Epithelial cell of prostate (primary cell): ENCODE measurements at regions not wholly inside any gene's neighbourhood (a gene's known extent, or its start where the extent isn't known, plus 50 kb on each side); places are given as distances from the start of the nearest gene placed in this dataset.

Experiments
- DNase-seq: peaks from one replicate; pipeline ENCODE4 v3.0.0-alpha.2; 2011; ENCODE audit warnings: low read depth, low spot score
- H3K27ac ChIP-seq: fragments of 450-650 bp; 2 replicates; pipeline ENCODE4 v1.5.1; 2017; ENCODE audit warnings: mild to moderate bottlenecking

DNA sequence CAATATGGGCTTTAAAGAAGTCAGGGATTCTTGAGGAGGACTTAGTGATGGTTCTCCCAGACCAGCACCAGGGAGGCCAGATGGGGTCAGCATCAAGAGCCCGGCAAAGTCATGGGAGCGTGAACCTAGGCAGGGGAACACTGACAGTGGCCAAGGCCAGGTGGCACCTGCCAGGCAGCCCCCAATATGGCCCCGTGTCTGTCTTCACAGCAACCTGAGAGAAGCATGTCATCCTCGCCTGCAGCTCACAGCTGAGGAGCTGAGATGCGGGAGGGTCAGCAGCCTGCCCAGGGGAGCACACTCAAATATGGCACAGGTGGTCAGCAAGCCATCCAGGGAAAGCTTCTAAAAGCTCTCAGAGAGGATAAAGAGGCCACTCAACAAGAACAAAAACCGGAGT, 105.7 kb upstream of the GPC1 start:
- H3K27ac ChIP-seq, result no peak overlapping the region
- DNase-seq, result no peak

DNA sequence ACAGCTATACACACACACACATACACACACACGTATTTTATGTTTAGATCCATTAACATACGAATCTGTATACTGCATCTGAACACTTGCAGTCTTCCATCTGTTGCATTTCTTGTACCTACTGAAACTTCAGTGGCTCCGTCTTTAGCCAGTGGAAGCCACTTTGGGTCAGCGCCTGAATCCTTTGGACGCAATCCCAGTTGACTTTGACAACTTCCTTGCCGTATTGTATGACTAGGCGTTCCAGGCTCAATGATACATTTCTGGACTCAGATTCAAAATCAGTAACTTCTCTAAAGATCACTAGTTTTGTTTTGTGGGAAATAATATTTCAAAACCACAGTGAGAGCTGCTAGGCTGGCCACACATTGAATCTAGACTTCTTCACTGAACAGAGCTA, 101.5 kb upstream of the GPC1 start:
- no peak overlapping the region for H3K27ac ChIP-seq
- DNase-seq, result no peak

DNA sequence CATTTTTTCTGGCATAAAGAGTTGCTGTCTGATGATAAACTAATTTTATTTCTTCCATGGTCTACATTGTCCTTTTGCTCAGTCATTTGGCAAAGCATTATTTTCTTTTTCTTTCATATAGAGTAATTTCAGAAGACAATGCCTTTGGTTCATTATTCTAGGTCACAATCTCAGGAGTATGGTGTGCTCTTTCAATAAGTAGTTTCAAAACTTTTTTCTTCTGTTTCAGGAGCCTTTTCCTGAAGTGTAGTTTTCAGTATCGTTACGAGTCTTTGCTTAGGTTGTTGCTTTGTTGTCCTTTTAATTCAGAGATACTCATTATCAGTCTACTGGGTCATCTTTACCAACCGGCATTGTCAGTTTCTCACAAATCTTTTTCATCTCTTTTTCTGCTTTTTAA, 100.4 kb upstream of the GPC1 start:
- DNase-seq, result no peak
- H3K27ac ChIP-seq, result no peak overlapping the region

DNA sequence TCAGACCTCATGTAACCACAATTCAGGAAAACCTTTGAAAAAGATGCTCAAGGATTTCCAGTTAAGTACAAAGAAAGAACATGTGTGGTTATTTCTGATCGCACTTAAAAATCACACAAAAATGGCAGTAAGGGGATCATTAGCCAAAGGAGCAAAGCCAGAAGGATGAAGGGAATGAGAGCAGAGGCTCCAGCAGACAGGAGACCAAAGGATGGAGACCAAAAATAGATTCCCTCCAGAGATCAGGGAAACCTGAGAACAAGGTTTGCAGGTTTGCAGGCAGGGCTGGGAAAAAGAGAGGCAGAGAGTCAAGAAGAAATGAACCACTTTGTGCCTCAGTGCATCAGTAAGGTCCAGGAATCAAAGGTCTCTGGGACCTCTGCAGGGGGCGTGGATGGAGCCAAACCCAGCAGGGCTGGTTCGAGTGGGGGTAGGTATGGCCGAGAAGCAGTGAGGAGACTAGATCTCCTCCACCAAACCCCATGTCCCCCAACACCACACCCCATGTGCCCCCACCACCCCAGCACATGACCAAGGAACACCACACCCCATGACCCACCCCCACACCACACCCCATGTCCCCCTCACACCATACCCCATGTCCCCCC, 98.5 kb upstream of the GPC1 start:
- DNase-seq, result no peak
- H3K27ac ChIP-seq, result no peak overlapping the region

DNA sequence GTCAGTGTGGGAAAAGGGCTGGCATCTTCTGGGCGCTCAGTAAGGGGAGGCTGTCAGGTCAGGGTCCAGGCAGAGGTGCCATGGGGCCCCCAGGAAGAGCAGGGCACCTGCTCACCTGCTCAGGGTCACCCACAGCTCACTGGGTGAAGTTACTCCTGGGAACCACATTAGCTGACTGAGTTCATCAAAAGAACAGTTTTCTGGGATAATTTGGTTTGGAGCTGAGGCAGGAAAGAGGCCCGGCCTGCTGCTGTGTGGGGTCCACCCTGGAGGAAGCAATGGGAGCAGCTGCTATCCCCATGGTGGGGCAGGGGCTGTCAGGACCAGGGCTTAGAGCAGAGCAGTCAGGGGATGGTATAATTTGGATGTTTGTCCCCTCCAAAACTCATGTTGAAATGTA, 97.2 kb upstream of the GPC1 start:
- H3K27ac ChIP-seq, result no peak overlapping the region
- DNase-seq, result no peak

DNA sequence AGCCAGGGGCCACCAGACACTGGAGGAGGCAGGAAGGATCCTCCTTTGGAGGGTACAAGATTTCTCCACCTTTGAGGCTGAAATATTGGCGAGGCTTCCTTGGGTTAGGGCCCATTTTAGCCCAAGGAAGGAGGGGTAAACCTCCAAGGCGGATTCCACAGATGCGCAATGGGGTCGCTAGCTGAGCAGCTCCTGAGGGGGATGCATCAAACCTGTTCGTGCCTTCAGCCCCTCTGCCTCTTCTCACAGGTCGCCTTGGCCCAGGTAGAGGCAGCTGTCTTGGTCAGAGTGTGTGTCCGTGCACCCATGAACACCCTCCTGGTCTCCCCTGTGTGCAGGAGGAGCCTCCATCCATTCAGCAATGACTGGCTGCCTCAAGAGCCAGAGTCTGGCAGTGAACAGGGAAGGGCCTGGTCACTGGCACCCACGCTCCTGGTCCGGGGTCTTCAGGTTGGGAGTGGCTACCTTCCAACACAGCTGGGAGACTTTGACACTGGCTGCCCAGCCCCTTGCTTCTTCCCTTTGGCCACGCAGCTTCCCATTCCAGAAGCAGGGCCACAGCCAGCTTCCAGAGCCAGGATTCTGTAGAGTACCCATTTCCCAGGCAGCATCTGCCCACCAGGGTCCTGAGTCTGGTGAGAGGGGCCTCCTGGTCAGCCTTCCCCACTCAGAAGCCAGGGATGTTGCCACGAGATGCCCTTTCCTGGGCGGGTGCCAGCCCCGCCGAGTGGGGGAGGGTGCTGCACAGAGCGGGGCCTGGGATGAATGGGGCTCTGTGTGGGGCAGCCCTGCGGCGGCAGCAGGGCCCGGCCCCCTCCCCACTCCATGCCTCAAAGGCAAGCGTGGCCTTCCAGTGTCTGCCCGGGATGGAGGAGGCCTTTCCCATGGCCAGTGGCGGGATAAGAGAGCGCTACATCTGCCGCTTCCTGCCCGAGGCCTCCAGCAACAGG, 95.8 kb upstream of the GPC1 start:
- DNase-seq, result no peak
- no peak overlapping the region for H3K27ac ChIP-seq

DNA sequence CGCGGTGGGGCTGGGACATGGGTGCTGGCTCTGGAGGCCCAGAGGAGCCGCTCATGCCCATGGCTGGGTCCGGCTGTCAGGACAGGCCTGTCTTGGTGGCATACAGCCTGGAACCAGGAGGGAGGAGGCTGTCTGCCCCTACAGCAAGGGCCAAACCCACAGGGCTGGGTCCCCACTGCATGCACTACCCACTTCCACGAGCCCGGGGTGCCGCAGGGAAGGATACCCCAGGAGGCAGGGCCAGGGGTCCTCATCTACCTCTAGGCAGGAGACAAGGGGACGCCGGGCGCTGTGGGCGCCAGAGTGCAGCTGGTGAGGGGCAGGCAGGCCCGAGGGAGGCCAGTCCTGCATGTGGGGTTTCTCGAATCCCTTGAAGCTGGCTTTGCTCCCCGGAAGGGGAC, 95.1 kb upstream of the GPC1 start:
- no peak overlapping the region for H3K27ac ChIP-seq
- no peak for DNase-seq

DNA sequence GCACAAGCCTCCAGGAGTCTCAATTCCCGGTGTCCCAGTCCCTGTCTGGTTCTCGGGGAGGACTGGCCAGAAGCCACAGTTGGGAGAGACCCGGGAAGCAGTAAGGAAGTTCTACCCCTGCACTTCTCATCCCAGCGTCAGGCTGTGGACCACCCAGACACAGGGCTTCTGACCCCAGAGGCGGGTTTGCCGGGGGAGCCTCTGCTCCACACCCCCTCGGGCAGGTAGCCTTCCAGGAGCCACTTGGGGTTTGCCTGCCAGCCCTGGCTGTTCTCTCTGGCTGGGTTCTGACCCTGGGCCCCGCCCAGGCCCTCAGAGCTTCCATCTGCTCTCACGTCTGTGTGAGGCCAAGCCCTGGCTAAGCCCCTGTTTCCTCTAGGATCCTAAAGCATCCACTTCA, 94.4 kb upstream of the GPC1 start:
- no peak overlapping the region for H3K27ac ChIP-seq
- DNase-seq, result no peak

DNA sequence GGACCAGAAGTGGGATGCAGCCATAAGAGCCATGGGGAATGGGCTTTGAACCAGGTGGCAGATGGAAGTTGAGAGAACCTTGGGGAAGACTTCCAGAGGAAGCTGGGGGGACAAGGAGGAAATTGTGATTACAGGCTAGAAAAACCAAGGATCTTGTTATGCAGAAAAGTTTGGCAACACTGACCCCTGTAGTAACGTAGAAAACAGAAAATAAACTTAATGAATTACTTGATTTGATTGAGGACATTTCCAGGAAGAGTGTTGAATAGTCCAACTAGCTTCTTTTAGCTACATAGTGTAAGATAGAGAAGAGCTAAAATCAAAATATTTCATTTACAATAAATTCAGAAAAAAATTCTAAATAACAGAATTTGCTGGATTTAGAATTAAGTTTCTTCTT, 91.9 kb upstream of the GPC1 start:
- no peak for DNase-seq
- H3K27ac ChIP-seq, result no peak overlapping the region

DNA sequence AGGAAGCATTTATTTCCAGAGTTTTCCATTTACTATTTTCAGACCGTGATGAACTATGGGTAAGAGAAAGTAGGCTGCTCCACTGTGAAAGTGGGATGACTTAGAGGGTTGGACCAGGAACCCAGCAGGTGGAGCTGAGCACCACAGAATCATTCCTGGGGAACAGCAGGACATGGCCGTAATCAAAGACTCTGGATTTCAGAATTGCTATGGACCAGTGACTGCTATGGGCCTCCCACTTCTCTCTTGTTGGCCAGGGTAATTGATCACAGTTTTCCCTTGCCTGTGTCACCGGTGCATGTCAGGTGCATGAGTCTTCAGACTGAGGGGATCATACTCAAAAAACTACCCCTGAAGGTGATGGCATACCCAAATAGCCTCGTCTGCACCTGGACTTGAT, 90.6 kb upstream of the GPC1 start:
- no peak for DNase-seq
- no peak overlapping the region for H3K27ac ChIP-seq

DNA sequence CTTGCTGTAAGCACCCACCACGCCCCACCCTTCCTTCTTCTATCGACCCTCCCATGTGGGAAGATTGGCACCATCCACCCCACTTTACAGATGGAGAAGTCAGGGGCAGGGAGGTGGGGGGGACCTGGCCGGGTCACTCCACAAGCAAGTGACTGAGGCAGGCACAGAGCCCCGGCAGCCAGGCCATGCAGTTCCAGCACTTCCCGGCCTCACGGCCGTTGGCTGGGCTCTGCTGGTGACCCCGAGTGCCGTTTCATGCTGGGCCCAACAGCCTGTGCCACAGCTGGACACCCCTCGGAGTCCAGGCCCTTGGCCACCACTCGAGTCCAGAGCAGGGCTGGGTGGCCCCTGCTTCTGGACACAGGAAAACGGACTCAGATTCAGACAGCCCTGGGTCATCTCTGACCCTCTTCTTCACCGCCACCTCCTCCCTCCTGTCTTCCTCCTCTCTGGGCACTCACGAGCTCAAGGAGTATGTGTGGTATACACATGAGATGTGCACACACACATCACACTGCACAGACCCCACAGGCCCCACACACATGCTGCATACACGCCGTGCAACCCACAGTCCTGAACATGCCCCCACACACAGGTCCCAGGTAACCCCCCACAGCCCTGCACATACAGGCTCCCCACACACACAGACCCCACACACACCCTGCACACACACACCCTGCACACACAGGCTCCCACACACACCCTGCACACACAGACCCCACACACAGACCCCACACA, 89.3 kb upstream of the GPC1 start:
- no peak overlapping the region for H3K27ac ChIP-seq
- no peak for DNase-seq

DNA sequence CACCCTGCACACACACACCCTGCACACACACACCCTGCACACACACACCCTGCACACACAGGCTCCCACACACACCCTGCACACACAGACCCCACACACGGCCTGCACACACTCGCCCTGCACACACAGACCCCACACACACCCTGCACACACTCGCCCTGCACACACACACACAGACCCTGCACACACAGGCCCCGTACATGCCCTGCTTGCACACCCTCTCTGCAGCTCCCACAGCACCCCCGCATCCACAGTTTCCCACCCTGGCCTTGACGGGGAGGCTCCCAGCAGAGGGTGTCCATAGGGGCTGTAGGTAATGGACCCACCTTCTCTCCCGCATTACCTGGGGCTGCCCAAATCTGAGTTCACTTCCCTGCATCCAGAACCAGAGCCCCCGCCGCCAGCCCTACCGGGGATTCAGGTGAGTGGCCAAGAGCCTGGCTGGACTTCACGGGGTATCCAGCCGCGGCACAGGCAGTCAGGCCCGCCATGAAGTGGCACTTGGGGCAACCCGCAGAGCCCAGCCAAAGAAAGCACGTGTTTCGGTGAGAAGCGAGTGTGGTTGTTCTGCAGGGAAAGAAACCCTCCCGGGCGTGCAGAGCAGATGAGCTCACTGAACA, 88.6 kb upstream of the GPC1 start:
- no peak for DNase-seq
- no peak overlapping the region for H3K27ac ChIP-seq

DNA sequence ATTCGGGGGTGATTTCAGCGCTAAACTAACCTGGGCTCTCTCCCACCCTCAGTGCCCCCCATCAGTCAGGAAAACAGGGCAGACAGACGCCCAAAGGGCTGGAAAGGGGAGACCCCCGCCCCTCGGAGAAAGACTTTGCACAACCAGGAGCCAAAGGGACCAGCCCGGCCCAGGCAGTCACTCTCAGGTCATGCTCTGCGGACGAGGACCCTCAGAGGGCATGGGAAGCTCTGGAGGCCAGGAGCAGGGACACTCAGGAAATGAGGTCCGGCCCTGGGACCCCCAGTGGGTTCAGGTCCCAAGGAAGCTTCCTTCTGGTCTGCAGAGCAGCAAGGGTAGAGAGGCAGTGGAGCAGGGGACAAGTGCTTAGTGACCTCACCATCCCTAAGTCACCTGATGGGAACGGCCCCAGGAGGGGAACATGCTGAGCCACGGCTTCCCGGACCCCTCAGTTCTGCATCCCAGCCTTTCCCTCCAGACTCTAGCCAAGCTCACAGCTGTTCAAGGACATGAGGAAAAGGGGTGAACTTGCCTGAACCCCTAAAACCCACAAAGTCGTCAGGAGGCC, 88.0 kb upstream of the GPC1 start:
- no peak overlapping the region for H3K27ac ChIP-seq
- no peak for DNase-seq

DNA sequence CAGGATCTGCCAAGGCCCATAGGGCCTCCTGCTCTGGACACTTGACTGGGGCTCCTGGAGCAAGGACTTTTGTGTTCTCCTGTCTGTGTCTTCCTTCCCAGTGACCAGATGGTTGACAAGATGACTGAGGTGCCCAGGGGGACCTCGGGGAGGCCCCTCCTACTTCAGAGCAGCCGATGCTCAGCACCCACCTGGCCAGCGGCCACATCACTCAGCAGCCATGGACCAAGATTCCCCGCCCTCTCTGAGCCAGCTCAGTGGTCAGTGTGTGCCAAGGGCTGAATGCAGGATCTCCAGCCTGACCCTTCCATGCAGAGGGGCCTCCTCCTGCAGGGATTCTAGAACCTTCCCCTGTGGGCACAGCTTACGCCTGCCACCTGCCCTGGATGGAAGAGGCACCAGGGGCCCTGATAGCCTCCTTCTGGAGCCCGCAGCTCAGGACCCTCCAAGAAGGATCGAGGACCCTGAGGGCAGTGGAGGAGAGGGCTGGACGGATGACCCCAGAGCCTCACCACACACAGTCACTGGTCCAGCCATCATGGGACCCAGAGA, 87.4 kb upstream of the GPC1 start:
- no peak overlapping the region for H3K27ac ChIP-seq
- no peak for DNase-seq

DNA sequence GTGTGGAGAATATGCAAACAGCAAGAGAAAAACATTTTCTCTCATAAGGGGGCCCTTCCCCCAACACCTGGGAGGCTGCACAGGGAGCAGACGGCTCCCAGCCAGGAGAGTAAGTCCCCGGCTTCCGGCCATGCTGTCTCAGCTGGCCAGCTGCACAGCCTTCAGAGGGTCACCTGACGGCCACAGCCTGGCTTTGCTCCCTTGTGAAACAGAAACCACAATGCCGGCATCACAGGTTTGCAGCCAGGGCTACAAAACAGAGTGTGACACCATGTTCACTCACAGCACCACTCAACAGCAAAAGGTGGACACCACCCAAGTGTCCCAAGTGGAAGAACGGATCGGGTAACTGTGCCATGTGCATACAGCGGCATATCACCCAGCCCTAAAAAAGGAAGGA, 86.9 kb upstream of the GPC1 start:
- no peak overlapping the region for H3K27ac ChIP-seq
- DNase-seq, result no peak

DNA sequence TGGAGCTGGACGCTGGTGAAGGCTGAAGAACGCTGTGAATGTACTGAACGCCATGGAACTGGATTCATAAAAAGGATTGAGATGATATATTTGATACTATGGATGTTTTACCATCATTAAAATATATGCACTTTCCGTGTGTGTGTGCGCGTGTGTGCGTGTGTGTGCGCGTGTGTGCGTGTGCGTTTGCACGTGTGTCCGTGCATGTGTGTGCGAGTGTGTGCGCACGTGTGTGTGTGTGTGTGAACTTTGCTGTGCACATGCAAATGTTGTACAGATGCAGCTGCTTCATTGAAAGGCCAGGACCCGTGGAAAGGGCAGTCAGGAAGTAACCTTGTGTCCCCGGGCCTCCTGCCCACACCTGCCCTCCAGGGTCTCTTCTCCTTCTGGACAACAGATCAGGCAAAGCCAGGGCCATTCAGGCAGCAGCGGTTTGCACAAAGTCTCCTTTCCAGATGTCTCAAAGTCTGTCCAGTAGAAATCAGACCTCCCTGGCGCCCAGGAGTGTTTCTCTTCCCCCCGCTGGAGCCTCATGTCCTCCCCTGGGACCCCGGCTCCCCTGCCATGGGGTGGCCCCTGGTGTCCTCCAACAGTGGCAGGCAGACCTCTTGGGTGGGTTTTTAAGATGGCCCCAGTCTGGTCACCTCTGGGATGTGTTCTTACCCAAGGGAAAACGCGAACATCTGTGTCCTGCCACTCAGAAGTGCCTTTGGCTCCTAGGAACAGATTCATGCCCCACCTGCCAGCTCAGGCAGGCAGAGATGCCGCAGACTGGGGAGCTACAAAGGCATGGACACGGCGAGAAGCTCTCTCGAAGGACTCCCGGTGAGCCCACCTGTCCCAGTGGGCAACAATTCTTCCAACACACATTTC, 86.1 kb upstream of the GPC1 start:
- DNase-seq, result no peak
- H3K27ac ChIP-seq, result no peak overlapping the region

DNA sequence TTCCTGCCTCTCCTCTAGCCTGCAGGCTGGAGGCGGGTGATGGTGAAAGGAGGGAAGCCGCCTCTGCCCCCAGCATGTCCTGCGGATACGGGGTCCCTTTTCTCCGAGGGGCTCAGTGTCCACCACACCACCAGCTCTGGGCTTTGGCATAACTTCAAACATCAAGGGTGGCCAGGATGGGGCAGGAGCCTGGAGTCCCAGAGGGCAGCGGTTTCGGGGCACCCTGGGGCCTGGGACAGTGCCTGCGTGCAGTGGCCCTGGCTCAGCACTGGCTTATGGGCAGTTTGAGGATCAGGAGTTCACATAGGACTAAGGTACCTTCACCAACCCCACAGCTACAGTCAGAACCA, 85.5 kb upstream of the GPC1 start:
- no peak for DNase-seq
- no peak overlapping the region for H3K27ac ChIP-seq

DNA sequence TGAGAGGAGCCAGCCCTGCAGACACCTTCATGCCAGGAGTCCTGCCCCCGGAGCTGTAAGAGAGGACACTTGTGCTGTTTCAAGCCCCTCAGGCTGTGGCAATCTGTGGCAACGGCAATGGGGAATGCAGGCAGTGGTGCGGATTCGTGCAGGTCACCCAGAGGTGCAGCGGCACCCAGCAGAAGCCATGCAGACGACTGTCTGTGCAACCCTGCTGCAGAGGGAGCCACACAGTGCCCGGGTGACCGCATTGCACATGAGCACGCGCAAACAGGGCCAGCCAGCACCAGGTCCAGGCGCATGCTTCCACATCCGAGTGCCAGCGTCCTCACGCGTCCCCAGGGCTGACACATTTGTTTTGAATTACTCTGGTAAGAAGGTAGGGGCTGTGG, 84.8 kb upstream of the GPC1 start:
- H3K27ac ChIP-seq, result no peak overlapping the region
- DNase-seq, result no peak

DNA sequence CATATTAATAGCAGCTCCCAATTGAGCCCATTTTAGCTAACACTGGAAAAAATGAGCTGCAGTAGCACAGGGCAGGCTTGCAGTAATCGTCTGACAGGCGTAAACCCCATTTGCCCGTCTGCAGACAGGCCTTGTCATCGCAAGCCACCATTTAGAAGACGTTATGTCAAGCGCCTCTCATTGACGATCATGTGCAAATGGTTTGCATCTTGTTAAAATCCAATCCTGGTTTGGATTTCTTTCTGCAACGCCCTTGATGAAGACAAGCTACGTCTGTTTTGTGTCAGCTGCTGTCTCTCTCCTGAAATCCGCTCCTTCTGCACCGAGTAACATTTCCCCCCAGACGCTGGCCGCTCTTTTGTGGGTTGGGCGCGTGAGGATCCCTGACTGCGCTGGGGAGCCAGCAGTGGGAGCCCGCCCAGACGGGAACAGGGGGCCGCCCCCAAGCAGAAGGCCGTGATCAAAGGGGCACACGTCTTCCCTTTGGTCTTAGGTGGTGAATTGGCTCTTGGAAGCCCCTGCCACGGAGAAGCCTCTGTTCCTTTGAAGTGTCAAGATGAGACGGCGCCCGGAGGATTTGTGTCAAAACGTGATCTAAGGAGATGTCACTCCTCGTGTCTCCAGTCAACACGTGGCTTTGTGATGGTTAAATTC, 84.2 kb upstream of the GPC1 start:
- no peak overlapping the region for H3K27ac ChIP-seq
- DNase-seq, result no peak
